Gastroesophageal sphincter (tissue), 4 donors: ENCODE measurements at regions not wholly inside any gene's neighbourhood (a gene's known extent, or its start where the extent isn't known, plus 50 kb on each side); places are given as distances from the start of the nearest gene placed in this dataset.
"Not testable (repeated sequence)": the region's sequence is repeated elsewhere in the genome, so short reads cannot be mapped to it uniquely, and the experiment has no call there.

ENCODE experiments used
- ATAC-seq: fragments of 150-250 bp; one replicate; pipeline ENCODE4 v1.9.1; 2016; ENCODE audit warnings: mild to moderate bottlenecking, moderate library complexity
- H3K27ac ChIP-seq, 4 donors: fragments of 200-600 bp; sonication (generic) in 3 of 4; 1 replicate in 3 of 4; 2 replicates in 1 of 4; pipeline ENCODE4 v1.5.1; 2016 to 2019
- H3K27me3 ChIP-seq: fragments of 200-600 bp; sonication (generic); one replicate; pipeline ENCODE4 v1.5.1; 2019
- H3K36me3 ChIP-seq, 2 donors: fragments of 200-600 bp; sonication (generic); one replicate each; pipeline ENCODE4 v1.5.1; 2019; ENCODE audit warnings: control low read depth in 1 of 2
- H3K4me1 ChIP-seq, 3 donors: fragments of 200-600 bp; sonication (generic); 1 replicate in 2 of 3; 2 replicates in 1 of 3; pipeline ENCODE4 v1.5.1; 2016 to 2019; ENCODE audit warnings: control low read depth in 2 of 3
- H3K4me3 ChIP-seq, 2 donors: fragments of 200-600 bp; sonication (generic); one replicate each; pipeline ENCODE4 v1.5.1; 2019; ENCODE audit warnings: mild to moderate bottlenecking in 1 of 2, moderate library complexity in 1 of 2
- H3K9me3 ChIP-seq, 3 donors: fragments of 200-600 bp; sonication (generic); one replicate each; pipeline ENCODE4 v1.5.1; 2017 to 2019; ENCODE audit warnings: control low read depth in 2 of 3
- CTCF ChIP-seq, 4 experiments: fragments of 200-600 bp in 2 of 4; fragments of 450-650 bp in 2 of 4; sonication (generic) in 1 of 4; IDR thresholded peaks; one replicate each; pipeline ENCODE4 v1.5.1; 2017 to 2019; ENCODE audit warnings: antibody characterized with exemption in 4 of 4, mild to moderate bottlenecking in 2 of 4, moderate library complexity in 2 of 4
- EP300 ChIP-seq: sonication (generic); formaldehyde crosslinking; IDR thresholded peaks from one replicate; pipeline ENCODE4 v1.6.1; 2017; ENCODE audit warnings: antibody characterized with exemption, mild to moderate bottlenecking
- POLR2A ChIP-seq, 2 donors: fragments of 450-650 bp; IDR thresholded peaks; one replicate each; pipeline ENCODE4 v1.6.1; 2017; ENCODE audit warnings: antibody characterized with exemption in 2 of 2, mild to moderate bottlenecking in 2 of 2, moderate library complexity in 1 of 2
- POLR2AphosphoS5 ChIP-seq: sonication (generic); formaldehyde crosslinking; IDR thresholded peaks from one replicate; pipeline ENCODE4 v1.6.1; 2017; ENCODE audit warnings: antibody characterized with exemption
- whole genome bisulfite sequencing, 2 donors: methylation state at CpG; one replicate each; pipeline ENCODE4 v1.1.5; 2018; ENCODE audit warnings: low coverage in 1 of 2; 5-methylcytosine and 5-hydroxymethylcytosine counted together

GRCh38 chr2:221731432-221732145, 159.5 kb upstream of the EPHA4 start:
- H3K4me1 ChIP-seq = no peaks in the 10 kb centered on the region
- TF ChIP-seq POLR2AphosphoS5 (no peak), CTCF (IDR thresholded peaks at IDR 0.05) (no peak), EP300 (no peak), POLR2A (IDR thresholded peaks at IDR 0.05) (no peak)
- ATAC-seq = no peak
- no peak overlapping the region for H3K27ac ChIP-seq
- 39 to 58% methylated on average over 3 of the region's 3 CpGs for WGBS, 2 donors
- H3K4me3 ChIP-seq = no peak overlapping the region
- H3K9me3 ChIP-seq = no peaks in the 10 kb centered on the region
- H3K27me3 ChIP-seq = no peaks in the 10 kb centered on the region
- H3K36me3 ChIP-seq = no peaks in the 10 kb centered on the region

- Histone ChIP-seq H3K27ac (no peak overlapping the region), H3K36me3 (no peaks in the 10 kb centered on the region), H3K4me1 (no peaks in the 10 kb centered on the region), H3K9me3 (peaks cover 0 to 6% (median 0%) of the 10 kb centered on the region in 3 donors), H3K27me3 (no peaks in the 10 kb centered on the region), H3K4me3 (no peak overlapping the region)
- TF ChIP-seq POLR2A (IDR thresholded peaks at IDR 0.05) = no peak
- TF ChIP-seq CTCF (IDR thresholded peaks at IDR 0.05) = no peak
- TF ChIP-seq POLR2AphosphoS5 = no peak
- no peak for TF ChIP-seq EP300
- no peak for ATAC-seq
- WGBS, 2 donors = 87 to 90% methylated on average over 2 of the region's 2 CpGs
Measured at GRCh38 chr2:221726894-221727513, 154.9 kb upstream of the EPHA4 start.

GRCh38 chr2:221724631-221725203, 152.6 kb upstream of the EPHA4 start:
- H3K36me3 ChIP-seq = no peaks in the 10 kb centered on the region
- no peak overlapping the region for H3K4me3 ChIP-seq
- ATAC-seq = no peak
- no peaks in the 10 kb centered on the region for H3K4me1 ChIP-seq
- TF ChIP-seq POLR2AphosphoS5 (no peak), EP300 (no peak)
- 54% methylated on average over 1 of the region's 1 CpG; no CpG with 5 or more reads in 1 of the 2 donors for WGBS, 2 donors
- peaks cover 0 to 6% (median 0%) of the 10 kb centered on the region in 3 donors for H3K9me3 ChIP-seq
- no peak overlapping the region for H3K27ac ChIP-seq
- no peaks in the 10 kb centered on the region for H3K27me3 ChIP-seq

GRCh38 chr2:221724117-221724516, 152.0 kb upstream of the EPHA4 start:
- not testable (repeated sequence) for H3K9me3 ChIP-seq, H3K4me1 ChIP-seq, H3K4me3 ChIP-seq, ATAC-seq, H3K36me3 ChIP-seq, H3K27ac ChIP-seq, H3K27me3 ChIP-seq
- WGBS, 2 donors = 100% methylated on average over 1 of the region's 1 CpG; no CpG with 5 or more reads in 1 of the 2 donors

- no peaks in the 10 kb centered on the region for H3K27me3 ChIP-seq
- no peaks in the 10 kb centered on the region for H3K9me3 ChIP-seq
- H3K27ac ChIP-seq = no peak overlapping the region
- ATAC-seq = no peak
- H3K36me3 ChIP-seq = no peaks in the 10 kb centered on the region
- WGBS, 2 donors = 77 to 83% methylated on average over 8 to 10 of the region's 10 CpGs
- no peak for TF ChIP-seq EP300
- no peak for TF ChIP-seq CTCF (IDR thresholded peaks at IDR 0.05)
- no peak for TF ChIP-seq POLR2AphosphoS5
- TF ChIP-seq POLR2A (IDR thresholded peaks at IDR 0.05) = no peak
- no peaks in the 10 kb centered on the region for H3K4me1 ChIP-seq
- H3K4me3 ChIP-seq = no peak overlapping the region
Measured at GRCh38 chr2:221716426-221717303, 144.6 kb upstream of the EPHA4 start.
